ENCODE measurements at regions not wholly inside any gene's neighbourhood (a gene's known extent, or its start where the extent isn't known, plus 50 kb on each side); places are given as distances from the start of the nearest gene placed in this dataset.
"Not testable (repeated sequence)": the region's sequence is repeated elsewhere in the genome, so short reads cannot be mapped to it uniquely, and the experiment has no call there.

DNA sequence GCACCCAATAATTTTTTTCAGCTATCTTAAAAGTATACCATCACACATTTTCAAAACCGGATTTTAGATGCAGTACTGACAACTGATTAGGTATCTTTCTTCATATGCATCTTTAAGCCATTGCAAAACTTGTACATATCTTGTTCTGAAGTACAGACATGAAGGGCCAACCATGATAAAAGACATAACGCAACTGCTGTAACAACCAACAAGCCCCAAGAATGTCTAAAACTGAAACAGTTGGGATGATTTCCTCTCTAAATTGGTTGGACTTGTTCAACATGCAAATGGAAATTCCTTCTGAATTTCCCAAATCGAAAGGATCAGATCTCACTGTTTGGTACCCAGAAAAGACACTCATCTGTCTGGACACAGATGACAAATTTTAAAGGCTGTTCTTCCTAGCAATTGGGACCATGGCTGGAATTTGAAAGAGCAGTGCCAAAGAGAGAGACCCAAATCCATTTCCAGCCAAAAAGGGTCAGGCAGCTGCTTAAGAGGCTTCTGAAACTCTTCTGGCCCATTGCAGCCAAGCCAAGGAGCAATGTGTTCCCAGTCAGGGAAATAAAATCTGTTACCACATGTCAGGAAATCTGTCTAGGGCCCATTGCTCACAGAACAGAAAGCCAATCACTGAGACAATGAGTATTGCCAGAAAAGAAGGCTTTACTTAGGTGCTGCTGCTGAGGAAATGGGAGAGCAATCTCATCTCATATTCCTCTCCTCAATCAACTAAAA lies 1122.4 kb upstream of the USP15 start:
- DNase-seq (ENCODE audit: low read depth in 3 of 3, low spot score in 2 of 3), result no peak

DNA sequence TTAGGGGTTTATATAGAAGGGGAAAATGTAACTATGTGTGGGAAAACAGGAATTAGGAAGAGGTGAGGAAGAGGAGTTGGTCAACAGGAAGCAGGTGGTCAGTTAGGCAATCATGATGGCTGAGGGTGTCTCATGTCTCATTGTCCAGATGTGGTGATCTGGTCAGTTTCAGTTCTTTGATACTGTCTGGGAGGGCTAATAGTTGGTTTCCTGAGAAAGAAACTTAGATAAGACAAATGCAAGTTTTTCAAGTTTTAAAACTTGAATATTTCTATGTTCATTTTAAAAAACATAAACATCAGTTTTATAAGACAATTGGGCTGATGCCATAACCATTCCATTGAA lies 1121.8 kb upstream of the USP15 start:
- no peak for DNase-seq (ENCODE audit: low read depth in 3 of 3, low spot score in 2 of 3)

DNA sequence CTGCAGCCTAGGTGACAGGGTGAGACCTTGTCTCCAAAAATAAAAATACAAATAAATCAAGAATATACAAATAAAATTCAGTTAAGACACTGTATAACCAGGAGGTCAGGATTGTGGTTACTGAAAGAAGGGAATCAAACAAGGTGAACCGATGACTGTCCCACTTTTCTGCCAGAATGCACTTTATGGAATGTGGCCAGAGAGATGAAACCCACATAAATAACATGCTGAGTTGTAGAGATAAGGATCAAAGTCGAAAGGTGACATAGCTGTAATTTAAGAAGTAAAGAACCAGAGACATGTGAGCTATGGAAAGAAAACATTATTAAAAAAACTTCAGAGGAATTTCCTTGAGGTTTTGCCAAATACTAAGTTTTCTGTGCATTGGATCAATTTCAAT lies 1098.2 kb upstream of the USP15 start:
- DNase-seq (ENCODE audit: low read depth in 3 of 3, low spot score in 2 of 3), result no peak

DNA sequence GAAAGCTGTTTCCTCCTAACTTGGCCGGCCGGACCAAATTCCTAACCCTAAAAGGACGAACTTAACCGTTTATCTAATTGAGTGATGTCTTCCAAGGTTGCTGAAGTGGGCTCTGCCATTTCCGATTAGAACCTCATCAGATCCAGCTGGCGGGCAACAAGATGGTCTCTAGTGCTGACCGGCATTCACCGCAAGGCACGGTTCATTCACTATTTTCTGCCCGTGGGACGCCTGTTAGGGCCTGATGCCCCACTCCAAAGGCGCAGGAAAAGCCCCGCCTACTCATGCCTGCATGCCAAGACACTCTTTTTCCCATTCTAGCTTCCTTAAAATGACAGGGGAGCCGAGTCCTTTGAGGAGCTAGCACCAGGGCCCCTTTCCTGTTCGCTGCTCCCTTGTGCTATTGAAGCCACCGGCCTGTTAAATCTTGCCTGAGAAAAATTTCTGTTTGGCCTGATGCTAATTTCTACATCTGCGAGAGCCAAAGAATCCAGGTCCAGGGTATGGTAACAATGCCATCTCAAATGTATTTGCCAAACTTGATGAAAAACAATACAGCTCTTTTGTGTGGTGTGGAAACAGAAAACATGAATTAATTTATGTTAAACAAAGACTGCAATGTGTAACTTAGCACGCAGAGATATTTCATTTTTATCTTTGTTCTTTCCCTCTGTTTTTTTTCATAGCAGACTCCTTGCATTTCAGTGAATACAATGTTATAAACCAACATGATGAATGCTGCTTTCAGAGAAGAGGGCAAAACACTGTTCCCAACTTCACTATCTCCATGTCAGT lies 1071.2 kb upstream of the USP15 start:
- DNase-seq (ENCODE audit: low read depth in 3 of 3, low spot score in 2 of 3), result no peak

DNA sequence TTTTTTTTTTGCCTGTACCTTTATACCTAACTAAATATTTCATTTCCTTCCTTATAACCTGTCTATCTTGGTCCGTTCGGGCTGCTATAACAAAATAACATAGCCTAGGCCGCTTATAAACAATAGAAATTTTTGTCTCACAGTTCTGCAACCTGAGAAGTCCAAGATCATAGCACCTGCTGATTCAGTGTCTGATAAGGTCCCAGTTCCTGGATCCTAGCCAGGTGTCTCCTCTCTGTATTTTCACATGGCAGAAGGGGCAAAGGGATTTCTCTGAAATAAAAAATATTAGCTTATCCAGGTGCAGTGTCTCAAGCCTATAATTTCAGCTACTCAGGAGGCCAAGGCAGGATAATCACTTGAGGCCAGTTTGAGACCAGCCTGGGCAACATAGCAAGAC lies 1046.6 kb upstream of the USP15 start:
- no peak for DNase-seq (ENCODE audit: low read depth in 3 of 3, low spot score in 2 of 3)

DNA sequence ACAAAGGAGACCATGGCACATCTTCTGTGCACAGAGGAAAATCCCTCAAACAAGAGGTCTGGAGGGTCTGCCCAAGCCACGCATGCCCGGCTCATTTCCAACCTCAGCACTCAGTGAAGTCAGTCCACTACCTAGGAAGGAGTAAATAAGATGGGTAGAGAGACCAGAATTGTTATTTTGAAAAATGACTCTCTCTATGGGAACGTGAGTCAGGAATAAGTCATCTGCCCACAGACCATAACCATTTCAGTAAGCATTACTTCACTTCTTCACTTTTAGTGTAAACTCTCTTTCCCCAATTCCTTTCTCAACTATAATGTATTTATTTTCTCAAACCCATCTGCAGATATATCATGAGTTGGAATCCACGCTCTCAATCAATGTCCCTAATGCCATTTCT lies 1039.9 kb upstream of the USP15 start:
- no peak for DNase-seq (ENCODE audit: low read depth in 3 of 3, low spot score in 2 of 3)

DNA sequence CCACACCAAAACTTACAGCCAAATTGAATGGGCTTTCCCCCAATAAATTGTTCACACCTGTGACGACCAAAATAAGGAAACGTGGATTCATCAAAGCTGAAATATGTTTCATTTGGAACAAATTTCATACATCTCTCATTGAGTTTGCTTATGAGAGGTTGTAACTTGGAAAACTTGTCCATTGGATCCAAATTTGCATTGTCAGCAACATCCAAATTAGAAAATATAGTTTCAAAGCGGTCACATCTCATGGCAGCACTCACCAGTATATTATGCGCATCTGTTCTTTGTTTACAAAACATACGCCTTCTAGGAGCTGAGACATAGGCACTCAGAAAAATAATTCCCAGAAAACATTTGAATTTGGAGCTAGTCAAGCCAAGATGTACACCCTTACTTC lies 1028.2 kb upstream of the USP15 start:
- no peak for DNase-seq (ENCODE audit: low read depth in 3 of 3, low spot score in 2 of 3)

DNA sequence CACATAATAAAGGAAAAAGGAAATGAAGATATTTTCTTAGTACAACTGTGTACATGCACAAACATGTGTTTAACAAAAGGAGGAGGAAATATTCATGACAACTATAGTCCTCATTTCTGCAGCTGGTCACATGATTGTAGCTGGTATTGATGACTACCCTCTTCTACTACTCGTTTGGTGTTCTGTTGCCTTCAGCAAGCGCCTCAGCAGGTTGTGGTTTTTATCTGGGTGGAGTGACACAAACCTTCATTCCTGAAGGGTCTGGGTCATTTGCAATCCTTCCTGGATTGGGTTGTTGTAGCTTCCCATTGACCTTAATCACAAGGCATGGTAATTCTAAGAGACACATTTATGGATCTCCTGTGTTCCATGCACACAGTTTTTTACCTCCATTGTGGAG lies 1009.9 kb upstream of the USP15 start:
- DNase-seq (ENCODE audit: low read depth in 3 of 3, low spot score in 2 of 3), result no peak

DNA sequence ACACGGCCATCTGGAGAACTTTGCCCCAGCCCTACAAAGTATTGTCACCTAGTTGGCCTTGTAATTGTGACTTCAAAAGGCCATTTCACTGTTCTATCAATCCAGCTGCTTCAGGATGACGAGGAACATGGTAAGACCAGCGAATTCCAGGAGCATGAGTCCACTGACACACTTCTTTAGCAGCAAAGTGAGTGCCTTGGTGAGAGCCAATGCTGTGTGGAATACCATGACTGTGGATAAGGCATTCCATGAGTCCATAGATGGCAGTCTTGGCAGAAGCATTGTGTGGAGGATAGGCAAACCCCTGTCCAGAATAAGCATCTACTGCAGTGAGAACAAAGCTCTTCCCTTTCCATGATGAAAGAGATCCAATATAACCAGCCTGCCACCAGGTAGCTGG lies 1009.1 kb upstream of the USP15 start:
- no peak for DNase-seq (ENCODE audit: low read depth in 3 of 3, low spot score in 2 of 3)

DNA sequence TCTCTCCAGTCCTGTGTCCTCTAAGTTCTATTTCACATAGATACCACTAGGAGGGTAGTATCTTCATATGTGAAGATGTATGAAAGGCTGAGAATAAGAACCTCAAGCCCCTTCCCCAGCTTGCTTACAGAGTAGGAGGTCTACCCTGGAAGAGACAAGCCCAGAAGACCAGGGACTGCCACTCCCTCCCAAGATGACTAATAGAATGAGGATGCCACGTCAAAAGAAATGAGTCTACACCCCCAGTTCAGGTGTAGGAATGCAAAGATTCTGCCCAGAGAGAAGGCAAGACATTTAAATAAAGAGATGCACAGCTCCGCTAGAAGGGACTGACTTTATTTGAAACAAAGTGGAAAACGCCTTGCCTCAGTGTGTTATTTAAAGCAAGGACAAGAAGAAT lies 1006.0 kb upstream of the USP15 start:
- DNase-seq (ENCODE audit: low read depth in 3 of 3, low spot score in 2 of 3), result no peak

DNA sequence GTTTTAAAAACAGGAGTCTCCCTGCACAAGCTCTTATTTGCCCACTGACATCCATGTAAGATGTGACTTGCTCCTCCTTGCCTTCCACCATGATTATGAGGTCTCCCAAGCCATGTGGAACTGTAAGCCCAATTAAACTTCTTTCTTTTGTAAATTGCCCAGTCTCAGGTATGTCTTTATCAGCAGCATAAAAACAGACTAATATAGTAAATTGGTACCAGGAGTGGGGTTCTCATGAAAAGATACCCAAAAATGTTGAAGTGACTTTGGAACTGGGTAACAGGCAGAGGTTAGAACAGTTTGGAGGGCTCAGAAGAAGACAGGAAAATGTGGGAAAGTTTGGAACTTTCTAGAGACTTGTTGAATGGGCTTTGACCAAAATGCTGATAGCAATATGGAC lies 995.9 kb upstream of the USP15 start:
- DNase-seq (ENCODE audit: low read depth in 3 of 3, low spot score in 2 of 3), result not testable (repeated sequence)

DNA sequence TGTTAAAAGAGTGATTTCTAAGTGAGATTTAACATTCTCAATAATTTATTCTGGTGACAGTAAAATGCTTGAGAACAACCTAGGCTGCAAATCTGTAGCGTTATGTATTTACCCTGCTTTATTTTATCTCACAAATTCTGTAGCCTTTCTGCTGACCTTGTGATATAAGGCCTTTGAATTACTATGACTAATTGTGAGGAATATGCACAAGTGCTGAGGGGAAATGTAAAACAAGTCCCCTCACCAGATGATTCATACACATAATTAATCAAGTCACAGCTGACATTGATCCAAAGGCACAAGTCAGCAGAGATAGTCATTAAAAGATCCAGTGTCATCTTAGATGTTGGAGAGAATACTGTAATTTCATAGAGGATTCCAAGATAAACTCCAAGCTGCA lies 992.7 kb upstream of the USP15 start:
- no peak for DNase-seq (ENCODE audit: low read depth in 3 of 3, low spot score in 2 of 3)

DNA sequence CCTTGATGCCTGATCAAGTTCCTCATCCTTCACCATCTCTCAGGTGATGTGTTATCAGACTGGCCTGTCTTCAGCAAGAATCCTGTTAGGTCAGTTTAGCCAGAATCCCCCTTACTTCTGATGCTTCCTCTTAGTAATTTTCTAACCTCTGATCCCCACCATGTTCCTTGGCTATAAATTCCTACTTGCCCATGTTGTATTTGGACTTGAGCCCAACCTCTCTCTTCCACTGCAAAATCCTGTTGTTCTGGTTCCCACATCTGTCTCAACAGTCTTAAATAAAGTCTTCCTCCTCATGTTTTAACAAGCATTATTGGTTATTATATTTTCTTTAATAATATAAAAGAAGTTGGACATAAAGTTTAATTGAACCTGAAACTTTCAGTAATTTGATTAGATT lies 987.8 kb upstream of the USP15 start:
- no peak for DNase-seq (ENCODE audit: low read depth in 3 of 3, low spot score in 2 of 3)

DNA sequence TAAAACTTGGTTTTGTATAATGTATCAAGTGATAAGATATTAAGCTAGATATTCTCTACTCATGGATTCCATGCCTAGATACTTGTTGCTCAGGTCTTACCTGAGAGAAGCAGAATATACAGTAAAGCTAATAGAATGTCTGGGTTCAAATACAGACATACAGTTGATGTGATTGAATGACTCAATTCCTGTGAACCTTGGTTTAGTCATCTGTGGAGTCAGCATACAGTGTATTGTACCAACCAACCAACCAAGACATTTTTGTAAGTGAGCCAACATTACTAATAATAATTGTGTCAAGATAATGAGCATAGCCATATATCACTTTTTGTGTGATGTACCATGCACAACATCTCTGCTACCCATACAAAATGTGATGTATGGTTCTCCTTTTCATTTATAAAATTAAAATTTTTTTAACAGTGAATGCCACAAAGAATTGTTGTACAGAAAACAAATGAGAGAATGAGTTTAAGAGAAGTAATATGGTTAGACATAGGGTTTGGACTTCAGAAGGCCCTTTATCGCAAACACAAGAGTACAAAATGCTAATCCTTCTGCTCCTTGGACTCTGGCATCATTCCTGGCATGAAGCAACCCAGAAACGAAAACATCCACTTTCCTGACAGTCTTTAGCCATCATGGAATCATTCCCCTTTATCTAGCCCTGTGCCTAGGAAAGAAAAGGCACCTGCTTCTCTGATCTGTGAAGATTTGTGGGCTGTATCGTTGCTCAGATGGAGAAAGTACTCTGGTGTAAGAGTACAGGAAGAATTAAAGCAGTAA lies 977.2 kb upstream of the USP15 start:
- no peak for DNase-seq (ENCODE audit: low read depth in 3 of 3, low spot score in 2 of 3)

DNA sequence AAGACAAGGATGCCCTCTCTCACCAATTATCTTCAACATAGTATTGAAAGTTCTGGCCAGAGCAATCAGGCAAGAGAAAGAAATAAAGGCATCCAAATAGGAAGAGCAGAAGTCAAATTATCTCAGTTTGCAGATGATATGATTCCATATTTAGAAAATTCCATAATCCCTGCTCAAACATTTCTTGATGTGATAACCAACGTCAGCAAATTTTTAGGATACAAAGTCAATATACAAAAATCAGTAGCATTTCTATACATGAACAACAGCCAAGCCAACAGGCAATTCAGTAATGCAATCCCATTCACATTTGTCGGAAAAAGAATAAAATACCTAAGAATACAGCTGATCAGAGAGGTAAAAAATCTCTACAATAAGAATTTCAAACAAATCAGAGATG lies 969.7 kb upstream of the USP15 start:
- no peak for DNase-seq (ENCODE audit: low read depth in 3 of 3, low spot score in 2 of 3)

DNA sequence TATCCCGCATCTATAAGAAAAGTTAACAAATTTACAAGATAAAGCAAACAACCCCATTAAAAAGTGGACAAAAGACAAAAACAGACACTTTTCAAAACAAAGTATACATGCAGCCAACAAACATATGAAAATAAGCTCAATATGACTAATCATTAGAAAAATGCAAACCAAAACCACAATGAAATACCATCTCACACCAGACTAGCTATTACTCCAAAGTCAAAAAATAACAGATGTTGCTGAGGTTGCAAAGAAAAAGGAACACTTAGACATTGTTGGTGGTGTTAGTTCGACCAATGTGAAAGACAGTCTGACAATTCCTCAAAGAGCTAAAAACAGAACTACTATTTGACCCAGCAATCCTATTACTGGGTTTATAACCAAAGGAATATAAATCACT lies 968.6 kb upstream of the USP15 start:
- no peak for DNase-seq (ENCODE audit: low read depth in 3 of 3, low spot score in 2 of 3)

DNA sequence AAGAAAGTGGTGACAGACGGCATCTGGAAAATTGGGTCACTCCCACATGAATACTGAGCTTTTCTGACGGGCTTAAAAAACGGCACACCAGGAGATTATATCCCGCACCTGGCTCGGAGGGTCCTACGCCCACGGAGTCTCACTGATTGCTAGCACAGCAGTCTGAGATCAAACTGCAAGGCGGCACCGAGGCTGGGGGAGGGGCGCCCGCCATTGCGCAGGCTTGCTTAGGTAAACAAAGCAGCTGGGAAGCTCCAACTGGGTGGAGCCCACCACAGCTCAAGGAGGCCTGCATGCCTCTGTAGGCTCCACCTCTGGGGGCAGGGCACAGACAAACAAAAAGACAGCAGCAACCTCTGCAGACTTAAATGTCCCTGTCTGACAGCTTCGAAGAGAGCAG lies 966.2 kb upstream of the USP15 start:
- not testable (repeated sequence) for DNase-seq (ENCODE audit: low read depth in 3 of 3, low spot score in 2 of 3)

DNA sequence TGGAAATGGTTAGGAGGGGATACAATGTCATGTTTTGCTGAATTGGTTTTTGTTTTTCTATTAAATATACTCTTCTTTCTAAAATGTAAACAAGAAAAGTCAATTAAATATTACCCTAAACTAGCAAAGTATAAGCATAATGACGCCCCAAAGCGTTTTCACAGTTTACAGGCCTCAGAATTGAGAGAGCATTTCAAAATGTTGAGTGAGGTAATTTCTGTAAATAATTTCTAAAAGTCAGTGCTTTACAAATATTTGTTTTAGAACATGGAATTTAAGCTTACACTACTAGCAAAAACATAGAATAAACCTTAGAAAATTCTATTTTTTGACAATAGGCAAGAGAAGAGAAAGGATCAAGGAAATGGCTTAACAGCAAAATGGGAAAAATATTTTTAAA lies 958.4 kb upstream of the USP15 start:
- DNase-seq (ENCODE audit: low read depth in 3 of 3, low spot score in 2 of 3), result no peak

DNA sequence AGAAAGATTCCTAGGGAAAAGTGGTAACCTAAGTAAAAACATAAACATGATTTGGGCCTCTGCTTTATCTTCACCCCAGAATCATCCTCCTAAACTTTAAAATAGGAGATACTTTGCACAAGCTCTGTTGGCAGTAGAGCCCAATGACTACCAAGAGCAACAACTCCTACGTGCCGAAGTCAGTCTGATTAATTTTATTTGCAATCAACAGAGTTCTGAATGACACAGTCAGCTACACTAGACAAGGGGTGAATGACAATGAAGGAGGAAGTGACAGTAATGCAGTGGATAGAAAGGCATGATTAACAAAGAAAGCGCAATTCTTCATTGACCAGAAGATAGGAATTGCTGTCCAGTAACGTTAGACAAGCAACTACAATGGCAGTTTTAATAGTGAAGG lies 957.9 kb upstream of the USP15 start:
- DNase-seq (ENCODE audit: low read depth in 3 of 3, low spot score in 2 of 3), result no peak

DNA sequence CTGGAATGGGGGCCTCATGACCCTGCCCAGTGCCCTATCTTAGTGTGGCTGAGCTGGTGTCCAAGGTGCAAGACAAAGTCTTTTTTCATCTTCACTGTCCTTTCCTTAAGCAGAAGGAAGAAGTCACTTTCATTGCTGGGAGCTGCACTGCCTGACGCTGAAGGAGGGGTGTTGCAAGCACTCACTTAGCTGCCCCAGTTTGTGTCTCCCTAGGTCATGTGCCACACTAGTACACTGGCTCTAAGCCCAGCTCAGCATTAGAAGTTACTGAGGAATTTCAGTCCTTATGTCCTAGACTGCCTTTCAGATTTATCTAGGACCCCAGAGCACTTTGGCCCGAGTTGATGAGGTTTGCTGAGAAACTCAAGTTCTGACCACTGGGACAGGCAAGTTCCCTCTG lies 952.0 kb upstream of the USP15 start:
- DNase-seq (ENCODE audit: low read depth in 3 of 3, low spot score in 2 of 3), result no peak

DNA sequence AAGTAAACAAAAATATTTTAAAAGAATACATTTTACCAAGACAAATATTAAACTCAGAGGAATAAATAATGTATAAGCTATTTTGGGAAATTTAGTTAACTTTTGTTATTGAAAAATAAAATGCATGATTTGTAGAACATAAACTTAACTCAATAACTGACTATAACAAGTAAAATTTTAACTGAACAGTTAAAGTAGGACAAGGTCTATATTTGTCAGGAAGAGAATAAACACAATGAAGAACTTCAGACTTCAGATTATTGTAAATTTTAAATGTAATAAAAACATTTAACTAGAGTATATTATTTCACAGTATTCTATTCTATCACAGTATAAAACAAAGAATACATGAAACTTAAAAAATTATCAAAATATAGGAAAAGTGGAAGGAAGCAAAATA lies 948.8 kb upstream of the USP15 start:
- no peak for DNase-seq (ENCODE audit: low read depth in 3 of 3, low spot score in 2 of 3)

DNA sequence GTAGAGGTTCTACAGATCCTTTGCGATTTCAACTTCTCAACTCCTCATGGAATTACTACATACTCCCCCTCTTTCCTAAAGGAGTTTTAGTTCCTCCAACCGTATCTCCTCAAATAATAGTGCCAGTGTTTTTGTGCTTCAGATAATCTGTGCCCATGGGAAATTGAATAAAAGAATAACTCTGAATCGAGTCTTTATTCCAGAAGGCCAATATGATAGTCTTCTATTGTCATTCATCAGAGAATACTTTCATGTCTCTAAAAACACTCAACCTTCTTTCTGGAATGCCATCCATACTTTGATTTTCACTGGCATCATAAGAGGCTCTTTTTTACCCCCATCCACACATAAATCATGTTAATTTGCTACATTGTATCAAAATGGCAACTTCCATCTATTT lies 911.3 kb upstream of the USP15 start:
- no peak for DNase-seq (ENCODE audit: low read depth in 3 of 3, low spot score in 2 of 3)

All from right renal cortex interstitium (tissue), 3 donors.